HL-60 (cell line): ENCODE measurements at regions not wholly inside any gene's neighbourhood (a gene's known extent, or its start where the extent isn't known, plus 50 kb on each side); places are given as distances from the start of the nearest gene placed in this dataset.

Experiments
- POLR2AphosphoS5 ChIP-seq: IDR thresholded peaks from 2 replicates; pipeline ENCODE4 v1.6.1; 2012; ENCODE audit warnings: low read depth
- TF ChIP-seq, protein P1 (sequence below): IDR thresholded peaks from one replicate; pipeline ENCODE4 v1.5.1; 2011; ENCODE audit warnings: low read length, control low read depth, inconsistent platforms; ENCODE audit not compliant: insufficient read depth

DNA sequence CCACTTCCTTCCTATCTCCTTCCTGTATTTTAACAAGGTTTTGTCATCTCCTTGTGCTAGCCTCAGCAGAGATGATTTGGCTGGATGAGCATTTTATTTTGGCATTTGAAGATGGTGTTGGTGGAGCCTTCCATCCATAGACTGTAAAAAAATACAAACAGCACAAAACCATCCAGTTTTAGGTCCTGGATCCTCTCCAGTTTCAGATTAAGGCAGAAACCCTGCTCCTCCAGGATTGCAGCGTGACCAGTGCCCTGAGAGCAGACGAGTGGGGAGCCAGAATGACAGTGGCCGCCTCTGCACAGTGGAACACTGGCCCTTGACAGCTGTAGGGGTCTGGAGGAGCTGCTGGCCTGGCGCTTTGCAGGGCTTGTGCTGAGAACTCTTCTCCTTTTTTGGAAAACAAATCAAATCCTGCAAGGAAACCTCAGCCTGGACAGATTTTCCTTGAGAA, 72.2 kb upstream of the GADD45A start:
- TF ChIP-seq, protein P1, sequence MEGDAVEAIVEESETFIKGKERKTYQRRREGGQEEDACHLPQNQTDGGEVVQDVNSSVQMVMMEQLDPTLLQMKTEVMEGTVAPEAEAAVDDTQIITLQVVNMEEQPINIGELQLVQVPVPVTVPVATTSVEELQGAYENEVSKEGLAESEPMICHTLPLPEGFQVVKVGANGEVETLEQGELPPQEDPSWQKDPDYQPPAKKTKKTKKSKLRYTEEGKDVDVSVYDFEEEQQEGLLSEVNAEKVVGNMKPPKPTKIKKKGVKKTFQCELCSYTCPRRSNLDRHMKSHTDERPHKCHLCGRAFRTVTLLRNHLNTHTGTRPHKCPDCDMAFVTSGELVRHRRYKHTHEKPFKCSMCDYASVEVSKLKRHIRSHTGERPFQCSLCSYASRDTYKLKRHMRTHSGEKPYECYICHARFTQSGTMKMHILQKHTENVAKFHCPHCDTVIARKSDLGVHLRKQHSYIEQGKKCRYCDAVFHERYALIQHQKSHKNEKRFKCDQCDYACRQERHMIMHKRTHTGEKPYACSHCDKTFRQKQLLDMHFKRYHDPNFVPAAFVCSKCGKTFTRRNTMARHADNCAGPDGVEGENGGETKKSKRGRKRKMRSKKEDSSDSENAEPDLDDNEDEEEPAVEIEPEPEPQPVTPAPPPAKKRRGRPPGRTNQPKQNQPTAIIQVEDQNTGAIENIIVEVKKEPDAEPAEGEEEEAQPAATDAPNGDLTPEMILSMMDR, result no peak
- TF ChIP-seq POLR2AphosphoS5, result no peak
